ENCODE measurements at regions not wholly inside any gene's neighbourhood (a gene's known extent, or its start where the extent isn't known, plus 50 kb on each side); places are given as distances from the start of the nearest gene placed in this dataset.
"Not testable (repeated sequence)": the region's sequence is repeated elsewhere in the genome, so short reads cannot be mapped to it uniquely, and the experiment has no call there.

- no peak for DNase-seq
These were observed 59.0 kb downstream of the FASLG start for GRCh38 chr1:172717722-172718465.

GRCh38 chr1:172719066-172719627, 60.2 kb downstream of the FASLG start:
- no peak for DNase-seq

DNA sequence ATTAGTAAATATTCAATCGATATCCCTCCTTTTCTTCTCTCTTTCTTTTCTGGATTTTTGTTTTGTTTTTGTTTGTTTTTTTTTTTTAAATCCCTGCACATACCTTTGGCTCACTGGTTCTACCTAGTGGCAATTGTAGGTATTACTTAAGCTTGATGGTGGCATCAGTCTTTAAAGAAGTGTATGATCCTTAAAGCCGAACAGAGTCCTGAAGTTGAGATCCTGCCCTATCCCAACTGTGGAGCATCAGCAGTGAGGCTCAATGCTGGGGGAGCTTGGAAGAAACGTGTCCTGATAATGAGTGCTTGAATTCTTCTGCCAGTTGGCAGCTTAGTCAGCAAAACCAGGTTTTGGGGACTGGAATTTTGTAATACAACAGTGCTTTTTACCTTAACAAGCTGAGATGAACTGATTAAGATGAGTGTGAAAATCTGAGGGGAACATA, 60.8 kb downstream of the FASLG start:
- no peak for DNase-seq

DNA sequence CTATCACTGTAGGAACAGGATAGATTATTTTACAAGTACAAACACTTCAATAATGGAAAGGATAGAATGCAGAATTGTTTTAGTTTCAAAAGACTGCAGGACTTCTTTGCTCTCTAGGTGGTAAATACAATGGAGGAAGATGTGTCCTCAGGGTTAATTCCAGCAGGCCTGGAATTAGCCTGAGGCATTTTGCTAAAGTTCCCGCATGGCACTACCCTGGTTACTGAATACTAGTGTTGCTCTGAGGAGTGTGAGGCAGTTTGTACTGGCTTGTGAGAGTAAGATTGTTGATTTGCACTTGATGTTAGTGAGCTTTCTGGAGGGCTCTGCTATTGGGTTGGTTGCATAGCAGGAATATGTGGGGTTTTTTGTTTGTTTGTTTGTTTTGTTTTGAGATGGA, 61.4 kb downstream of the FASLG start:
- DNase-seq = no peak

- DNase-seq = no peak
These were observed 64.3 kb downstream of the FASLG start for GRCh38 chr1:172723251-172723650.

DNA sequence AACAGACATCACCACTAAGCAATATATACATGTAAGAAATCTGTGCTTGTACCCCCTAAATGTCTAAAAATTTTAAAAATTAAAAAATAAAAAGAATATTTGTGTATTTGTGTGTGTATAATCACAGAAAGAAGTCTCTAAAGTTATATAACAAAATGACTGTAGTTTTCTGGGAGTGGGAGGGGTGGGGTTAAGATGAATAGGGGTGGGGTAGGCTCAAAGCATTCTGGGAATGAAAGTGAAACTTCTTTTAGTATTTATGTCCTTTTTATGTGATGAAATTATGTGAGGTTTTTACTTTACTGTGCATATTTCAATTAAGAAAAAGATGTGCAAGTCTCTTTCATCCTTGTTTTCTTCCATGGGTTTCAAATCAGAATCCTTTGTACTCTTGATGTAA, 65.3 kb downstream of the FASLG start:
- DNase-seq = no peak

DNA sequence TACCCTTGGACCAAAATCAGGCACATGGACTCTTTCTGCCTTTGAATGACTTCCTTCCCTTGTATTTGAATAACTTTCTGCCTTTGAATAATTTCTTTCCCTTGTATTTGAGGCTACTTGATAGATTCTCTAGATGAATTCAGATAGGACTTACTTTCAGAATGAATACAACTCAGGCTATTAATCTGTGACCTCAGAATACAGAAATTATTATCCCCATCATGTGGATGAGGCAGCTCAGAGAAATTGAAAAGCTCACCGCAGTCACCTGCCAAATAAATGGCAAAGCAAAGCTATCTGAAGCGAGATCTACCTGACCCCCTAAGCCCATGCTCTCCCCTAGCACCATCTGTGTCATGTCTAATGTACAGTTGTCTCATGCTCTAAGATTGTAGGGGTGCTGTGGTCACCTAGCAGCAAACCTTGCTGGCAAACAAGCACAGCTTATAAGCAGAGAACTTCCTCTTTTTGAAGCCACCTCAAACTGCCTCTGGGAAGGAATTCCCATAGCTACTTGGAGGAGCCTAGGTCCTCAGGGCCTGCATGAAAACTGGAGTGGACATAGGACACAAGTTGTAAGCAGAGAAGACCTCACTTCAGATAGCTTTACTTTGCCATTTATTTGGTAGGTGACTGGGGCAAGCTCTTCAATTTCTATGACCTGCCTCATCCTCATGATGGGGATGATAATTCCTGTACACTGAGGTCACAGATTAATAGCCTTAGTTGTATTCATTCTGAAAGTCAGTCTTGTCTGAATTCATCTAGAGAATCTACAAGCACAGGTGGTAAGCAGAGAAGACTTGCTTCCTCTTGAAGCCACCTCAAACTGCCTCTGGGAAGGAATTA, 66.1 kb downstream of the FASLG start:
- DNase-seq = no peak

GRCh38 chr1:172726740-172727139, 67.8 kb downstream of the FASLG start:
- no peak for DNase-seq

DNA sequence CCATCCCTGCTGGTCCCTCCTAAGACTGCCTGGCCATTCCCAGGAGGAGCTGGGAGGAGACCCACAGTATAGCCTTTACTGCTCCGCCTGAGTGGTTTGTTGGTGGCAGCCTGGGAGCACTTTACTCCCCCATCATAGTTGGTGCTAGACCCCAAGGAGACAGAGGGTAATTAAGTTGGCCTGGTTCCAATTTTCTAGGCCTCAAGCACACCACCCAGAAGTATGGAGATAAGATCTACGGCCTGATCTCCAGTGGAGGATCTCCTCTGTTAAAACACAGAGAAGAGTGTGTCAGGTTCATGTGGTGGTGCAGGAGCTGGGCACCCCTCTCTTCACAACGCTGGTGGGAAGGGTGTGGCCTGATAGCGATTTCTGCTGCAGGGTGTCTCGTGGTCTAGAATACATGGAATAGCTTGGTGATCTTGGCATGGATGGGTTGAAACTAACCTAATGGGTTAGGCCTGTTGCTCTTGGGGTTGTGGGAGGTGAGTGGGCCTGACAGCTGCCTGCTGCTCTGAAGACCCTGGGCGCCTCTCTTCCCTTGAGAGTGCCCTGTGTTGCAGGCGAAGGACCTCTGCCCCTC, 68.5 kb downstream of the FASLG start:
- DNase-seq = no peak

DNA sequence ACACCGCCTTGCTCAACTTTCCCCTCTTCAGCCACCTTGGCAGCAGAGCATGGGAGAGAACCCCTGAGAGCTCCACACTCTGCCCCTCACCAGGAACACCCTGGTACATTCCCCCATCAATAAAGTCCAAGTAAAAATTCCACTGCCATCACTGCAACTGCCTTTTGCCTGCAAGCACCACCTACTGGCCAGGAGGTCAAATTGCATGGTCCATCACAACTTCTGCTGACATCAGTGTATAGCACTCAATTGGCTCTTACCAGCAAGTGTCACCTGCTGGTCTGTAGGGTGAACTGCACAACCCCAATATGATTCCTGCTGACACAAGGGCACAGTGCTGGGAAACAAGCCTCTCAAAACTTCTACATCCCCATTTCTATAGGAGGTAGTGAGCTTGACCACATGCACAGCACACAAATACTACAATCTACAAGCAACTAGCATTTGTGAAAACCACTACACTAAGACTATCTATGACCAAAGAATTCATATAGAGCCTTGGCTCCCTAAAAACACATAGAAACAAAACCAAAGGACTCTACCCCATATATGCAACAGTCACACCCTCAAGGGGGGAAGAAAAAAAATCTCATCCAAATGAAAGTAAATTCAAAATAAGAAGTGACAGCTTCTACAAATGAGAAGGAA, 69.2 kb downstream of the FASLG start:
- no peak for DNase-seq

DNA sequence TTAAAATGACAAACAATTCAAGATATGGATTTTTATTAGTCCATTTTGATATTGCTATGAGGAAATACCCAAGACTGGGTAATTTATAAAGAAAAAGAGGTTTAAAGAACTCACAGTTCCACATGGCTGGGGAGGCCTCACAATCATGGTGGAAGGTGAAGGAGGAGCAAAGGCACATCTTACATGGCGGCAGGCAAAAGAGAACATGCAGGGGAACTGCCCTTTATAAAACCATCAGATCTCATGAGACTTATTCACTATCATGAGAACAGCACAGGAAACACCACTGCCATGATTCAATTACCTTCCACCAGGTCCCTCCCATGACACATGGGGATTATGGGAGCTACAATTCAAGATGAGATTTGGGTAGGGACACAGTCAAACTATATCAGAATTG, 69.8 kb downstream of the FASLG start:
- DNase-seq = not testable (repeated sequence)

DNA sequence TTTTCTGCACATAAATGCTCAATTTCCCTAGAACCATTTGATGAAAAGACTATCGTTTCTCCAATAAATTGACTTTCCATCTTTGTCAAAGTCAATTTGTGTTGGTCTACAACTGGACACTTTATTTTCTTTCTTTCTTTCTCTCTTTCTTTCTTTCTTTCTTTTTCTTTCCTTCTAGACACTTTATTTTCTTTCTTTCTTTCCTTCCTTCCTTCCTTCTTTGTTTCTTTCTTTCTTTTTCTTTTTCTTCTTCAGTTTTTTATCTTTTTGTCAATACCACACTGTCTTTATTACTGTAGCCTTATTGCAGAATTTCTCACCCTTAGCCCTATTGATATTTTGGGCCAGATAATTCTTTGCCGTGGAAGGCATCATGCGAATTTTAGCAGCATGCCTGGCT, 73.5 kb downstream of the FASLG start:
- DNase-seq = no peak

GRCh38 chr1:172733815-172734214, 74.9 kb downstream of the FASLG start:
- DNase-seq = no peak

DNA sequence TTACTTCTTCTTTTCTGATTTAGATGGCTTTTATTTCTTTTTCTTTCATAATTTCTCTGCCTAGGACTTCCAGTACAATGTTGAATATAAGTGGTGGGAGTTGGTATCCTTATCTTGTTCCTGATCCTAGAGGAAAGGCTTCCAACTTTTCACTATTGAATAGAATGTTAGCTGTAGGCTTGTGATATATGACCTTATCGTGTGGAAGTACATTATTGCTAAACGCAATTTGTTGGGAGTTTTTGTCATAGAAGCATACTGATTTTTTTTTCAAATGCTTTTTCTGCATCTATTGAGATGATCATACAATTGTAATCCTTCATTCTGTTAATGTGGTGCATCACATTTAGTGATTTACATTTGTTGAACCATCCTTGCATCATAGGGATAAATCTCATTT, 79.5 kb downstream of the FASLG start:
- no peak for DNase-seq

- DNase-seq = no peak
These were observed 83.9 kb downstream of the FASLG start for GRCh38 chr1:172742599-172743500.

- no peak for DNase-seq
These were observed 86.1 kb downstream of the FASLG start for GRCh38 chr1:172745014-172745413.

DNA sequence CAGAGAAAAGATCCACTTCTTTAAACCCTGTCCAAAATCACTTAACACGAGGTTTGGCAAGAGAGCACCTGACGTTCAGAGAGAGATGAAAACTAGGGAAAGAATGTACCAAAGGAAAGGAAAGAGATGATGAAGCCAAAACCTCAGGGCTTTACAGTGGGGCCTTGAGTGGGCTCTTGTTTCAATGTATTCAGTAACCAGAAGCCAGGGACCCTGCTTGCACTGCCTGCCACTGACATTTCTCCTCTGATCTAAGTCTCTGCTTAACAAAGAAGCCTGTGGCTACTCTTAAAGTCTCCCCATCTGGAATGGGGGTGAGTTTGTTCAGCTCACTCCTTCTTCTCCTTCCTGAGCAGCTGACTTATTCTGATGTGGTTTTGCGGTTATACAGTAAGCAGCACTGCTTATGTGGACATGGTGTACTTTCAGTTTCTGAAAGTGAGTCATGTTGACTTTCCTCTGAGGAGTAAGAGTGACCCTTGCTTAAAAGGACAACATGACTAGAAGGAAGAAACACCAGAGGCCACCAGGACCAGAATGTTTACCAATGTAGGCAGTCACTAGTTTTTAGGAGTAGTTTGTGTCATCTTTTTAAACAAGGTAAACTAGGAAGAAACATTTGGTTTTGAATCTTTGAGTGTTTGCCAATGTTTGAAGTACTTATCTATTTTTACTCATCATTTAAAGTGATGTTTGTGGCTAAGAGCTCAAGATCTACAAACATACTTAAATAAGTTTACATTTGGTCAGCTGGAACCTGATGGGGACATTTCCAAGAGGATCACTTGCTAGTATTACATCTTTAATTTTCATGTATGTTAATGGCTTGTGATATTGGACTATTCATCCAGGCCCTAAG, 87.4 kb downstream of the FASLG start:
- DNase-seq = no peak

DNA sequence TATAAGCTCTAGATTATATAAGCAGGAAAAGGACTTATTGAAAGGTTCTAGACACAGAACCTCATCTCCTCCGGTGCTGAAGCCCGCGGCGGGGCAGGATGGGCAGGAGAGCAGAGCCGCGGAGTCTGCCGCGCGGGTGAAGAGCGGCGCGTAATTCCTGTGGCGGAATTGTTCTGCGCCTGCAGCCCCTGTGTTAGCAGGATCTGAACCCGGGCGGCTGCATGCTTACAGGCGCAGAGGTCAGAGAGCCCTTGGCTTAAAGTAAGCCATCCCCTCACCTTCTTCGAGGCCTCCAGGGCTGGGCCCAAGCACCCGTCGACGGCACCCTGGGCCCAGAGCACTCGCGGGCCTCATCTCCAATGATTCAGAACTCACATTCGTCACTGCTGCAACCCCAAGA, 89.3 kb downstream of the FASLG start:
- no peak for DNase-seq

DNA sequence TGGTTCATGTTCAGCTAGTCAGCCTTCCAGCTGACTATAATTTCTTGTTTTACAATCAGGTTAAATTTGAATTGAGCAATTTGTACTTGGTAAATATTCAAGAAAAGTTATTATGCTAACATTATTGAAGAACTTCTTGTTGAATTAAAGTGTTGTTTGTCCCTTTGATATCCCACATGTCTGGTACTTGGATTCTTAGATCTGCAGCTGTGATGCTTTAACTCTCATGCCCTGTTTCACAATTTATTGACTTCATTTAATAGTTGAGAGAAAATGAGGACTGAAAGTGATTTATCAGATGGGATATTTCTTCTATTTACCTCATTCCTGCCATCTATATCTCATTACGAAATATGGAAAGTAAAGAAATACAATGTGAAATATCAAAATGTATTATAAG, 92.8 kb downstream of the FASLG start:
- DNase-seq = no peak

DNA sequence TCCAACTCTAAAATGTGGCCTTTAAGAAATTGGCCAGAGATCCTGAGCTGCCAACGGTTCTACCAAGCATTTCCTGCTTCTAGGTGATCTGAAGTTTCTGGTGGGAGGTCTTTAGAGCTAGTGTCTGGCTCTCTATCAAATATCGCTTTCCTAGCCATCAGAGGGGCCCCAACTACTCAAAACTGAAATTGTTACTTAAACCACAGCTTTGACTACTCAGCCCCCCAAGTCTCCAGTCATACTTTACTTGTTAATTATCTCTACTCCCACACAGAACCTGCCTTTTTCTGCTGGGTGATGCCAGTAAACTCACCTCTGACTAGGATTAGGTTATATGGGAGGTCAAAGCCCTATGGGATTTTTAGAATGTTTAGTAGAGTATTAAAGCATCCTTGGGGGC, 95.1 kb downstream of the FASLG start:
- no peak for DNase-seq

GRCh38 chr1:172754609-172755008, 95.7 kb downstream of the FASLG start:
- no peak for DNase-seq
